DMS 273 (cell line): ENCODE measurements at regions not wholly inside any gene's neighbourhood (a gene's known extent, or its start where the extent isn't known, plus 50 kb on each side); places are given as distances from the start of the nearest gene placed in this dataset.
"Not testable (repeated sequence)": the region's sequence is repeated elsewhere in the genome, so short reads cannot be mapped to it uniquely, and the experiment has no call there.

ENCODE experiments used
- DNase-seq: peaks from one replicate; lab custom pipeline; 2025; ENCODE audit not compliant: unreplicated experiment; lab: John Stamatoyannopoulos, UW

DNA sequence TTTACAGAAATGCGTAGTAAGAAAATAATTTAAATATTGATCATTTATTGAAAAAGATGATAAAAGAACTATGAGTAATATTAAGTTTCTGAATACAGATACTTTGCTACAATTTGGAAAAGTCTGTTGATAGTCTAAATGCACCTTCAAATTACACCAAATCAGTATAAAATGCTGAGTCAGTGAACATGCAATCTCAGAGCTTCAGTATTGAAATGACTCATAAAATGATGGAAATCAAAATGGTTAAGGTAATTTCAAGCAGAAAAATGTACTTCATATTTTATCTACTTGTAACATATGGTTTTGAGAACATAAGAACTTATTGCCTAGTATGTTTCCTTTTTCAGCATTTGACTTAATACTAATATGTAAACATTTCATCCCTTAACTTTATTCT lies 448.2 kb downstream of the PCDH10 start:
- no peak for DNase-seq

GRCh38 chr4:133596459-133596858 lies 447.4 kb downstream of the PCDH10 start:
- no peak for DNase-seq

- no peak for DNase-seq
Measured at GRCh38 chr4:133594390-133595207, 445.5 kb downstream of the PCDH10 start.

- DNase-seq: no peak
Measured at GRCh38 chr4:133593764-133594163, 444.7 kb downstream of the PCDH10 start.

DNA sequence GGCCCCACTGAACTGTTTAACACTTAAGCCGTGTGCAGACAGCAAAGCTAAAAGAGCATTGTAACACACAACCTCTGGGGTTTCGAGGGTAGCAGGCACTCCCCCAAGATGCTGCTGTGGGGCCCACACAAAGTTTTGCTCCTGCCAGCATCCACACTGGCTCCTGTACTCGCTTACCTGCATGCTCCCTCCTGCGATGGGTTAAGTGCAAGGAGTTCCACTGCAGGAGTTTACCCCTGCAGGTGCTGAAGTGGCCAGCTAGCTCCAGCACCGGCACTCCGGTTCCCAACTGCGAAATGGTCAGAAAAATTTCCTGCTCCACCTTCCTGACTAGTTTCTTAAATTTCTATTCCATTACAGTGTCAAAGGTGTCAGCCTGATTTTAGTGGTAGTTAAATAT lies 443.5 kb downstream of the PCDH10 start:
- DNase-seq: no peak

GRCh38 chr4:133592106-133592505 lies 443.0 kb downstream of the PCDH10 start:
- DNase-seq: no peak

DNA sequence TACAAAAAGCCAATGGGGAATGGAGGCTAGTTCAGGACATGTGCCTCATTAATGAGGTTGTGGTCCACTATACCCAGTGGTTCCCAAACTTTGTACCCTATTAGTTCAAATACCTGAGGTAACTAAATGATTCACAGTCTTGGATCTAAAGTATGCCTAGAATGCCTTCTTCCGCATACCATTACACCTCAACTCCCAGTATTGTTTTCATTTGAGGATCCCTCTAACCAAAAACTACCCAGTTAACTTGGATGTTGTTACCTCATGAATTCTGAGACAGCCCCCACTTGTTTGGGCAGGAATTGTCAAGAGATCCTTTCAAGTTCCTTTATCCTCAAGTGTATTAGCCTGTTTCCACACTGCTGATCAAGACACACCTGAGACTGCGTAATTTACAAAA lies 439.2 kb downstream of the PCDH10 start:
- no peak for DNase-seq

DNA sequence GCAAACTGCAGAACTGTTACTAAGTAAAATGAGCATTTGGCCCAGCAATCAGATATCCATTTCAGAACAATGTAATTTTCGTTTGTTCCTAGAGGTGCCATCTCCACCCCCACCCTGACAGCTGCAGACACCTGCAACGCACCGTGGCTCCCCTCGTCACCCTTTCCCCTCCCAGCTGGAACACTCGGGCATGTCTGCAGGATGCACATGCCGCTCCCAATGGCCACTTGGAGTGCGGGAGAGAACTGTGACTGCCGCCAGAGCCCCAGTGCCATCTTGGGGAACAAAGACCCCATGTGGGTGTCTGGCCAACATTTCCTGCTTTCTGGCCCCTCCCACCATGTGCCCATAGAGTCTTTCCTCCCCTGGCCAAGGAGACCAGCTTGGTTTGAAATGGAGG lies 436.2 kb downstream of the PCDH10 start:
- DNase-seq: no peak

DNA sequence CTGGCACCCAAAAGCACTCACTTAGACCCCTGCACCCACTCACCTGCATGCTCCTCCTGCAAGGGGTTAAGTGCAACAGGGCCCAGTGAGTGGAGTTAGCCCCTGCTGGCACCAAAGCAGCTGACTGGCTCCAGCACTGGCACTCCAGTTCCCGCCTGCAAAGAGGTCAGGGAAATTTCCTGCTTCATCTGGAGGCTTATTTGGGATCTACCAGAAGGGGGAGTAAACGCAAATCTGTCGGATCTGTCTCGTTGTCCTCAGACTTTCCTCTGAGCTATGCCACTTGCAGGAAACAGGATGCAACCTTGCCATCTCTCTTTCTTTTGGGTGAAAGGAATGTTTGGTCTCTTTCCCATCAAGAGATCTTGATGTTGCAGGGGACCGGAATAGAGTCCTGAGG lies 435.6 kb downstream of the PCDH10 start:
- DNase-seq: peak; percentile 28

- no peak for DNase-seq
Measured at GRCh38 chr4:133581996-133582619, 433.0 kb downstream of the PCDH10 start.

GRCh38 chr4:133574248-133574647 lies 425.2 kb downstream of the PCDH10 start:
- no peak for DNase-seq

DNA sequence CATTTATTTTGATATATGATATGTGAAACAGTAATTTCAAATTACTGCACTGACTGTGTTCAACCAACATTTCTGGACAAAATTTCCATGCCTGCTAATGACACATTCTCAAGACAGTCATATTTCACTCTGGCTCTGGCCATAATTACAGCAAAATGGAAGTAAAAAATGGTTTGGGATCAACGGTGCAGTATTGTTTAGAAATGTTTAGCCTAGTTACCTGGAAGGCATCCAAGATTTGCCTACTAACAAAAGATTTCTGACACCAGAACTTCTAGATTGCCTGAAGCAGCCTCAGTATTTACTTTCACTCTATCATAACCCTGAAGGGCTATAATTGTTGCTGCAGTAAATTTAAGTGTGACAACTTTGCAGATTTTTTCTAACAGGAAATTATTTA lies 416.3 kb downstream of the PCDH10 start:
- no peak for DNase-seq

DNA sequence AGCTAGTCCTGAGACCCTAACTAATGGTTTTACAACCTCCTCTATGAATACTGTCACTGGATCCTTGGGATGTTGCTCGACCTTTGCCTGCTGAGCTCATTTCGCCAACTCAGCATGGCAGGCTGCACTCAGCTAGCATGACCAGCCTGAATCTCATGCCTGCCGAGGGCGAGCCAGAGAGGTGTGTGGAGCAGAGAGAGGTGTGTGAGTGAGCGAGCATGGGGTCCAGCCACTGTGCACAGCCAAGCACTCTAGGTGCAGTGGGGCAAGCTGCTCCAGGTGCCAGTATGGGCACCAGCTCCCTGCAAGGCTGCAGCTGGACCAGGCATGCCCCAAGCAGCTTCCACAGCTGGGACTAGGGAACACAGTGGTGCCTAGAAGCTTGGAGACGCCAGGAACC lies 410.9 kb downstream of the PCDH10 start:
- DNase-seq: no peak

GRCh38 chr4:133555671-133556070 lies 406.6 kb downstream of the PCDH10 start:
- DNase-seq: no peak

DNA sequence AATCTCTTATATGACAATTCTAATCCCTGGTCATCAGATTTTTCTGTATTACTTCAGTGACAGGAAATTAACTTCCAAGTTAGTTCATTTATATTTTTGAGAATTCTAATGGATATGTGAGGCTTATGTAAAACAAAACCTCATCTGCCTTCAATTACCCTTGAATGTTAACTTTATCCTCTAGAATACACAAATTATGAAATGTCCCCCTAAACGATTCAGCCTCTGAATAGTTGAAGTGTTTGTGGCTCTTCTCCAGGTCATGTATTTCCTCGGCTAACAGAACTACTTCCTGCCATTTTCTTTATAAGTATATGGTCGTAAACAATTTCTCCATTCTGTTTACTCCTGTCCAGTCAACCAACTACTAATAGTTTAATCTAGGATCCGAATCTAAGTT lies 401.3 kb downstream of the PCDH10 start:
- no peak for DNase-seq

DNA sequence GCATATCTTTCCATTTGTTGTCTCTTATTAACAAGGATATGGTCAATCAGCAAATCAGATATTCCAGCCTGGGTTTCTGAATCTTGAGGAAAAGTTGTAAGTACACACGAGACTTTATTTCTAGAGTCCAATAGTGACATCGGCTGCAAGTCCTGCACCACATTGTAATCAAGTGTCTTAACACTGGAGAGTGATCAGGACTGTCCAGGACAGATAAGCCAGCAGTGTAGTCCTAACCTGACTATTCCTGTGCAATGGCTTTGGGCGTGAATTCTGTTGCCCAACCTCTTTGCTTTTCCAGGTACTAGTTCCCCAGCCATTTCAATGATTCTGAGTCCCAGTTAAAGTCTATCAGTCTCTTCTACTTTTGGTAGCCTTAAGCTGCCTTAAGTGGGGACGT lies 395.0 kb downstream of the PCDH10 start:
- no peak for DNase-seq

DNA sequence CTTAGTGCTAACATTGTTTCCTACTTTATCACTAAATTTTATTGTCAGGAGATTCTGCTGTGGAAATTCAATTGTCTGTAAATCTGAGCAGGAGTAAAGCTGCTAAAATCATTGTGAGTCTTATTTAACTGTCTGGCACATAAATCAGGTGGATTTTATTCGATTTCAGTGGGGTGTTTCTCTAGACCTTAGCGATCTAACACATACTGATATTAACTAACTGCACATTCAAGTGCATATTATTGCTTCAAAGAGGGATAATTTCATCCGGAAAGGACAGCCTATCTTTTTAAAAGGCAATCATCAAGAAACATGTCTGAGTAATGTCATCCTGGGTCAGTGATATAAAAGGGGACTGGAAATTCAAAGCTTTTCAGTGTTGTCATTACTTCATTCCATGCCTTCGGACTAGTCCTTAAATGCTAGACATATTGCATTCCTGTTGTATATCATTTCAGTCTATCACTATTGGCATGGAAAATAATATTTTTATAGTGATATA lies 388.7 kb downstream of the PCDH10 start:
- DNase-seq: no peak

GRCh38 chr4:133534224-133534623 lies 385.1 kb downstream of the PCDH10 start:
- DNase-seq: not testable (repeated sequence)

DNA sequence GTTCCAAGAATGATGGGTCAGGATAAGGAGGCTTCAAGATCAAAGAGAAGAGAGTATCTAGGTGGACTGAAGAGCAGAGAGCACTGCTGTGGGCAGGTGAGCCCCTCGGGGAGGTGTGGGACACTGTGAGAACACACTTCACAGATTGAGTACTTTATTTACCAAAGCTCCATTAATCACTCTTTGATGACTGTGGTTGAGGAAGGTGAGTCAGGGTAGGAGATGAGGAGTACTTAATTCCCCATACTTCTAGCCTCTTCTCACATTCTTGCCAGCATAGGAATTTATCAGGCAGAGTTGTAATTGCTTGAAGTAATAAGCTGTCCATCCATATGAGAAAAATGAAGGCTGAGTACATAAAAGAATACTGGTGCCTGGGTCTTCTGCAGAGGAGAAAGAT lies 375.3 kb downstream of the PCDH10 start:
- no peak for DNase-seq

DNA sequence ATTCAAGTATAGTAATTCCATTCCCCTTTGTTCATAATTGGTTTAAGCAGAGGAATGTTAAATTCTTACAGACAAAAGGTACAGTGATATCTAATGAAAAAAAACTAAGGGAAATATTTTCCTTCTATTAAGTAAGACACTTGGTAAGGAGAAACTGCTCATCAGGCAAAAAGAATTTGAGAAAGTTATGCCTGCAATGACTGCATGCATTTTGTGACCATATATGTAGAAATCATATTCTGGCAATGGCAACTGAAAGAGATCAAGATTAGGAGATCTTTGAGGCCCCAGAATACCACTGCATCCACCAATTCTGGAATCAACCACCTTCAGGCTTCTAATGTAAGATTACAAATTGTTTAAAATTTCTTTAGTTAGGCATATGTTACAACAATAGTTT lies 364.8 kb downstream of the PCDH10 start:
- DNase-seq: no peak

DNA sequence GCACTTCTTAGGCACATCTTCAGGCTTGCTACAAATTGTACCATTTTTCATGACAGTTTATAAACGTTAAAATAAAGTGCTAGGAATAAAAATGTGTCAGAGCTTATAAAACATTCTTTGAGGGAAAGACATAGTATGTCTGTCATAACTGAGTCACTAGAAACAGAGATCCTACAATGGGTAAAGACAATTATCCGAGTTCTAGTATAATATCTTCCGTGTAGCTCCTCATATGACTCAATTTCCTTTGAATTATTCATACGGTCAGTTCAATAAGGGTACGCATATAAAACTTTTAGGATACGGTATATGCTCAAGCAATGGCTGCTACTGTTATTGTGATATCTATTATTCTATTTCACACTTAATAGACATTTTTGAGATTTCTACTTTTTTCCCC lies 349.1 kb downstream of the PCDH10 start:
- no peak for DNase-seq

- no peak for DNase-seq
Measured at GRCh38 chr4:133493776-133494175, 344.7 kb downstream of the PCDH10 start.

DNA sequence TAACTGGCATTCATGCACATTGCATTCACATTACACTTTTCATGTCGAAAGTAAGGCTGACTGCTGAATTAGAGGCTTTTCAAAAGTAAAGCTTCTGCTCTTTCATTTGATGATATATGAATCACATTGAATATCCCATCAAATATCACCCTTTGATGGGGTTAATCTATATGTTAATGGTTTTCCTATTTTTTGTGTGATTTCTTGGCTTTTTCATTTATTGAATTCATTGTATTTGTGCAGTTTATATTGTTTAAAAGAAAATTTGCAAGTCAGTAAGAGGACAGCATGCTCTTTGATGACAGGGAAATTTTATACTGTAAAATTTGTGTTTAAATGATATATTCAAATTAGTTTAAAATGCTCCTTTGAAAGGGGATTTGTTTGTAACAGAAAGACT lies 344.1 kb downstream of the PCDH10 start:
- no peak for DNase-seq
